Heart left ventricle (tissue), 13 donors: ENCODE measurements at regions not wholly inside any gene's neighbourhood (a gene's known extent, or its start where the extent isn't known, plus 50 kb on each side); places are given as distances from the start of the nearest gene placed in this dataset.

ENCODE experiments used
- CTCF ChIP-seq, 12 donors: fragments of 200-600 bp; sonication (generic) in 4 of 12; IDR thresholded peaks; one replicate each; pipeline versions ENCODE4 v1.5.0 to v1.8.0; 2018 to 2022; ENCODE audit warnings: antibody characterized with exemption in 12 of 12, mild to moderate bottlenecking in 5 of 12
- POLR2A ChIP-seq, 2 donors: fragments of 450-650 bp; IDR thresholded peaks; one replicate each; pipeline ENCODE4 v1.6.1; 2017; ENCODE audit warnings: antibody characterized with exemption in 2 of 2, mild to moderate bottlenecking in 2 of 2, moderate library complexity in 2 of 2
- donor health status: ischemic (EF 13 %, LVEDD 7.1; RV severe dilation, severe dysfunction).
- donor health status: DM: no; HTN: yes; CAD: no.
- donor health status: DM: no; HTN: no; CAD: no.
- donor health status: ischemic (EF 25% LVEDD 6.9; RV normal size, moderate dysfunction).
- donor health status: ischemic (EF 25% LVEDD 5.7; RV mildly dilated, moderate dysfunction).
- donor health status: ischemic (EF 35%, LVEDD 5.7; RV mildly dilated, moderate dysfunction).
- donor health status: nonischemic (EF 11% LVEDD 7.7; RV severe dilation, severe dysfunction).
- donor health status: DM: yes; HTN: yes; CAD: no.
- donor health status: PGD.
- donor health status: ischemic (EF 29% LVEDD 5.4; RV normal size, mild dysfunction).
- donor health status: nonischemic (EF 23%, LVEDD 6.1; RV moderate dilation, normal function).

GRCh38 chr5:38772471-38772870 lies 73.3 kb upstream of the OSMR start:
- TF ChIP-seq POLR2A (IDR thresholded peaks at IDR 0.05) (no peak), CTCF (IDR thresholded peaks at IDR 0.05) (no peak)
